Activated CD4-positive, alpha-beta T cell treated with anti-CD3 and anti-CD28 coated beads, Interleukin-2, Interleukin-6, amounts not matched to agents 100 ng/mL and 50 ng/mL, durations not matched to agents 16 hours and 8 hours (primary cell): ENCODE measurements at regions not wholly inside any gene's neighbourhood (a gene's known extent, or its start where the extent isn't known, plus 50 kb on each side); places are given as distances from the start of the nearest gene placed in this dataset.
"Not testable (repeated sequence)": the region's sequence is repeated elsewhere in the genome, so short reads cannot be mapped to it uniquely, and the experiment has no call there.

Experiments used
- DNase-seq: peaks from one replicate; pipeline ENCODE4 v3.0.0-alpha.2; 2020

- DNase-seq = no peak
Observed at GRCh38 chr13:63337921-63338320, 1922.3 kb upstream of the PCDH20 start.

GRCh38 chr13:63337041-63337440, 1921.4 kb upstream of the PCDH20 start:
- no peak for DNase-seq

GRCh38 chr13:63336549-63336948, 1920.9 kb upstream of the PCDH20 start:
- DNase-seq = no peak

GRCh38 chr13:63327584-63327983, 1911.9 kb upstream of the PCDH20 start:
- DNase-seq = no peak

- DNase-seq = no peak
Observed at GRCh38 chr13:63323441-63323840, 1907.8 kb upstream of the PCDH20 start.

GRCh38 chr13:63311587-63311986, 1895.9 kb upstream of the PCDH20 start:
- no peak for DNase-seq

- no peak for DNase-seq
Observed at GRCh38 chr13:63308549-63309165, 1893.0 kb upstream of the PCDH20 start.

- DNase-seq = no peak
Observed at GRCh38 chr13:63307228-63307627, 1891.6 kb upstream of the PCDH20 start.

- DNase-seq = no peak
Observed at GRCh38 chr13:63305641-63306133, 1890.0 kb upstream of the PCDH20 start.

GRCh38 chr13:63304497-63304896, 1888.8 kb upstream of the PCDH20 start:
- DNase-seq = no peak

- DNase-seq = no peak
Observed at GRCh38 chr13:63299866-63300394, 1884.3 kb upstream of the PCDH20 start.

GRCh38 chr13:63297163-63297562, 1881.5 kb upstream of the PCDH20 start:
- no peak for DNase-seq

GRCh38 chr13:63291701-63292100, 1876.1 kb upstream of the PCDH20 start:
- DNase-seq = no peak

- no peak for DNase-seq
Observed at GRCh38 chr13:63288576-63288975, 1872.9 kb upstream of the PCDH20 start.

GRCh38 chr13:63287926-63288325, 1872.3 kb upstream of the PCDH20 start:
- no peak for DNase-seq

- no peak for DNase-seq
Observed at GRCh38 chr13:63285426-63285825, 1869.8 kb upstream of the PCDH20 start.

GRCh38 chr13:63279136-63279535, 1863.5 kb upstream of the PCDH20 start:
- DNase-seq = no peak

GRCh38 chr13:63274772-63275171, 1859.1 kb upstream of the PCDH20 start:
- DNase-seq = no peak

GRCh38 chr13:63249411-63250187, 1834.0 kb upstream of the PCDH20 start:
- no peak for DNase-seq

GRCh38 chr13:63236667-63237396, 1821.2 kb upstream of the PCDH20 start:
- DNase-seq = not testable (repeated sequence)

- not testable (repeated sequence) for DNase-seq
Observed at GRCh38 chr13:63218596-63218995, 1802.9 kb upstream of the PCDH20 start.

GRCh38 chr13:63209330-63210017, 1793.8 kb upstream of the PCDH20 start:
- no peak for DNase-seq

GRCh38 chr13:63208826-63209225, 1793.2 kb upstream of the PCDH20 start:
- no peak for DNase-seq
